ENCODE measurements at regions not wholly inside any gene's neighbourhood (a gene's known extent, or its start where the extent isn't known, plus 50 kb on each side); places are given as distances from the start of the nearest gene placed in this dataset.

DNA sequence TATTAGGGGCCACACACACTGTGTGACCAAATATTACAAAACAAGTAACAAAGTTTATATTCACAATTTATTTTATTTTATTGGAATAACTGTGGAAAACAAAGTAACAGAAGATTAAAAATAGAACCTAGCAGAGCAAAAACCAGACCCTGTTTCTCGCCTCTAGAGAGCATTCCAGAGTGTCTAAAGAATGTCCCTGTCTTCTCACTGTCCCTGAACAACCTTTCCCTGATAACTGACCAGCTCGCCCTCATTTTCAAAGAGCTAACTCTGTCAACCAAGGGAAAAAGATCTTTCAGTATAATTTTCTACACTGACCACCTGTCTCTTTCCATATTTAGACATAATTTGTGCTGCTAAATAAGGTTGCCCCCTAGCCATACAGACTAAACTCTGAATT lies 646.9 kb downstream of the USP25 start:
- no peak for DNase-seq

DNA sequence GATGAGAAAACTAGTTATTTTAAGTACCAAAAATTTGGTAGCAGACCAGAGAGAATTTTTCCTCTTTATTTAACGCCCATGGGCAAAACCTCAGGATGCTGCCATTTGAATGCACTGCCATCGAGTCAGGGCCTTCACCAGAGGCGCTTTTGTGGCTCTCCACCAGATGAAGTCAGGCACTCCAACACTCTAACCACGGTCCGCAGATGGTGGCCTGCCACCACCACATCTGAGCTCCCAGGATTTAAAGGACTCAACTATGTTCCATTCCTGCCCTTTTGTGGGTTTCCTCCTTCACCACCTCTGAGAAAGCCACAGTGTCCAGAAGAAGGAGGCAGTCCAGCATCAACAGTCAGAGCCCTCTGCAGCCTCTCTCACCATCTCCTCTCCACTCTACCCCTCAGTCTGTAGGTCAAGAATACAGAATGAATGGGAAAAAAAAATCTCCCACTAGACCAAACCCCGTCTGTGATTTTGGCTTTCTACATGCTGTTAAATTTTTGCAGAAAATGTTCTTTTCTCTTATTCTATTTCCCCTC lies 647.4 kb downstream of the USP25 start:
- no peak for DNase-seq

DNA sequence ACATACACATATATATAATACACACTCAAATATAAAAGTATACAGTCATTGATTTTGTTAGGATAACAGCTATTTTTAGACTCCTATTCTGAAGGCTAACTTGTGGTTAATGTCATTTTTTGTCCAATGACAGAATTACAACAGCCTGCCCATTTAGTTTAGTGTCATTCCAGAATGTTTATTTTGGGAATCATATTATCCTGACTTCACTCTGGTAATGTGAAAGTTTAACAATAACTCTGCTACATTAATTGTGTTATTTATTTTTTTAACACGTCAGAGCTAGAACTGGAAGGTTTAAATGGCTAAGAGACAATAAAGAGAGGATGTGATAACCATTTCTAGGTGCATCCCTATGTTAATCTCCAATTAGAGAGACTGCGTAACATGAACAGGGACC lies 648.1 kb downstream of the USP25 start:
- DNase-seq, result no peak

DNA sequence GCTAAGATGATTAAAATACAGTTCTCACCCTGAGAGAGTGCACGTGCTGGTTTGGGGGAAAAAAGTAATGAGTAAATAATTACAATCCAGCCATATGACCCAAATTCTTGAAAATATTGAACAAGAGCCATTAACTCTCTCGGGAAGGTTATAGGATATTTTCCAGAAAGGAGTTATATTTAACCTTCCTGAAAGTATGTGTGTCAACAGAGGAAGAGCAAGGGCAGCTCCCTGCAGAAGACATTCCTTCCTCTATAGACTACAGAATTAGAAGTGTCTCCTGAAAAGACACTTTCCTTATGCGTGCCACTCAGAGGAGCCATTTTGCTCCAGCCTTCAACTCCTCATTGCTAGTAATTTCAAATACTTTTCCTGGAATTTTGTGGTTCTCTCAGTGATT lies 648.7 kb downstream of the USP25 start:
- DNase-seq, result no peak

DNA sequence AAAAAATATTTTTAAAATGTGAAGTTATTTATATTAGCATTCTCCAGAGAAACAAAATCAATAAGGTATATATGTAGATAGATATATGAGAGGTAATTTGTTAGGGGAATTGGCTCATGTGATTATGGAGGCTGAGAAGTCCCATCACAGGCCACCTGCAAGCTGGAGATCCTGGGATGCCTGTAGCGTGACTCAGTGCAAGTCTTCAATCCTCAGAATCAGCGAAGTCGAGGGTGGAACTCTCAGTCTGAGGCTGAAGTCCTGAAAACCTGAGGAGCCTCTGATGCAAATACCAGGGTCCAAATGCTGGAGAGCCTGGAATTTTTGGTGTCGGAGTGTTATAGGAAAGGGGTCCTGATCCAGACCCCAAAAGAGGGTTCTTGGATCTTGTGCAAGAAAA lies 658.5 kb downstream of the USP25 start:
- no peak for DNase-seq

DNA sequence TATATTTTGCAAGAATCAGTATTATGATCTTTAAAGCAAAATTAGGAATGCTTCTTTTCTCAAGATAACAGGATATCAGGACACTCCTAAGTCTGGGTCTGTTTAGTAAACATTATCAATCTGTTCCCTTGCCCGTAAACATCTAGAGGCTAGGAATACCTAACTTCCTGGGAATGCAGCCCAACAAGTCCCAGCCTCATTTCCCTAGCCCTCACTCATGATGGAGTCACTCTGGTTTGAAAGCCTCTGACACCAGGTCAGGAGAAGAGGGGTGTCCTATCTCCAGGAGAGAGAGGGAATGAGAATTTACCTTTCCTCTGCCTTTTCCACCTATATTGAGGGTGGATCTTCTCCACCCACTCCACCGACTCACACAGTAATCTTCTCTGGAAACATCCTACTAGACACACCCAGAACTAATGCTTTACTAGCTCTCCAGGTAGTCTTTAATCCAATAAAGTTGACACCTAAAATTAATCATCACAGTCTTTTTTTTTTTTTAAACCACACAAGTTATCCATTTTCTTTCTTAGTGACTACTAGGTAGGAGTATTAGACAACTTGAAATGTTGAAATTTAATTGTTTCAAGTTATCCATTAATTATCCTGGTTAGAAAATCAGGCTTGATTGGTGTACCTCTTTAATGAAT lies 659.3 kb downstream of the USP25 start:
- DNase-seq, result no peak

DNA sequence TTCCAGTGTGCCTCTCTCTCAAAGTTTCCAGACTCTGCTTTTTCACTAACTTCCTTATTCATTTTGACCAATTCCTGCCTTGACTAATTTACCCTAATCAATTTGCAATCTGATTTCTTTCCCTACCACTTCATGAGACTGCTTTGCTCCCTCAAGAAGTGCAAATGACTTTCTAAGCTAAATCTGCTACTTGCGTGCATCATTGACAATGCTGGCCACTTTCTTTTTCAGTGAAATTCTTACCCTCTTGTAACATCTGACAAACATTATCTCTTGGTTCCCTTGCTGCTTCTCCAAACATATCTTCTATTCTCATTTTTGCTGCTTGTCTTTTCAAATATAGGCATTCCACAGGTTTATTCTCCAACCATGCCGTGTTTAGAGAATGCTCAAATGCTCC lies 659.9 kb downstream of the USP25 start:
- DNase-seq, result no peak

DNA sequence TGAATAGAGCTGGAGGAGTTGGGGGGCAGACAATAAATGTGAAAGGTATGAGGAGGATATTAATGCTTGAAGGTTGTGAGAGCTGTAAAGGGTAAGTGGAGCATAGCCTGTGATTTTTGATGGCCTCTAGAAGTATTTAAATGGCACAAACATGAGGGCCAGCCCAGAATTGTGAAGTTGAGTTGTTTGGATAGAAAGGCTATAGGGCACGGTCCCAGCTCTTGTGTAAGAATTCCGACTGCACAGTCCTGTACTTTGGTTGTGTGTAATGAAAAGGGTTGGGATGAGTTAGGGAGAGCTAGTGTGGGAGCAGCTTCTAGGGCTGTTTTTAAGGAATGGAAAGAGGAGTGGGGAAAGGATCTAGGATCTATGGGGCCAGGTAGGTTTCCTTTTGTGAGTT lies 665.5 kb downstream of the USP25 start:
- DNase-seq, result no peak

DNA sequence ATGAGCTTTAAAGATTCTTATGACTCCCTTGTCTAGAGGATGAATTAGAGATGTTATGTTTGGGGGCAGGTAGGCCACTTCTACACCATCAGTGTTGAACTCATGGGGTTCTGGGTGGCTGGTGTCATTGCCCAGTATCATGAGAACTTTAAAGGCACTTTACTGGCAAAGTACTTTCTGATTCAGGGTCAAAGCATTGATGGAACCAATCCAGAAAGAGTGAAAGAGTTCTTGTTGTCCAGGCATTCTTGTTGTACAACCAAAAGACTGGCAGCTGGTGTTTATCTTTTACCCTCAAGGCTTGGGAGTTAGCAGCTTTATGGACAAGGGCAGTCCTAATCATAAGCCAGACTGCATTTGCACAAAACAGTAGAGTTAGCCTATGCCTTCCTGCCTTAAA lies 673.0 kb downstream of the USP25 start:
- DNase-seq, result no peak

DNA sequence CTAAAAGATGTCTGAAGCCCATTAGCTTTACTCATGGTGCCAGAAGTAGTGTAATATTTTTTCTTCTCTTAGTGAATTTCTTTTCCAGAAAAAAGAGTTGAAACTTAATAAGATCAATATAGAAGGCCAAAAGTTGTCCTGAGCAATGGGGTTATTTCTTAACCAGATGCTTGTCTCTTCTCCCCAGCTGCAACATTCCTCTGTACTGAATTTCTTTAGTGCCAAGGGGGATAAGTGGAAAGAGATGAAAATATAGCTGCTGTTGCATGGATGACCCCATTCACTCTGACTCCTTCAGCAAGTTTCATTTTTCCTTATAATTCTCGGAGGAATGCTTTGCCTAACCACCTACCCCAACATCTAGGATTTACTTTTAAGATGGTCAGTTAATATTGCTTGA lies 675.0 kb downstream of the USP25 start:
- no peak for DNase-seq

DNA sequence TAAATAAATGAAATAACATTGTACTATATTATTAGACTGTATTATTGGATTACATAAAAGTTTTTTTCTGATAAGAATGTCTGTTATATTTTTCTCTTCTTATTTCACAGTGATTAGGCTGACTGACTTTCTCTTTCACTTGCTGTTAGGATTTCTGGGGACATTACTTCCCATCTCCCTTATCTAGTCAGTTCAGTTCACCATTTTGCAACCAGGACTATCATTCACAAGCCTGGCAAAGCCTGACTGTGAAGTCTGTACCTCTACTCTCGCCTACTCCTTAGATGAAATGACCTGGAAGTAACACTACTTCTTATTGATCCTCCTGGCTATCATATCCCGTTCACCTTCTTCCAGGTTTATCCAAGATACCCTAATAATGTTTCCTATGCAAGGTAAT lies 676.6 kb downstream of the USP25 start:
- no peak for DNase-seq

DNA sequence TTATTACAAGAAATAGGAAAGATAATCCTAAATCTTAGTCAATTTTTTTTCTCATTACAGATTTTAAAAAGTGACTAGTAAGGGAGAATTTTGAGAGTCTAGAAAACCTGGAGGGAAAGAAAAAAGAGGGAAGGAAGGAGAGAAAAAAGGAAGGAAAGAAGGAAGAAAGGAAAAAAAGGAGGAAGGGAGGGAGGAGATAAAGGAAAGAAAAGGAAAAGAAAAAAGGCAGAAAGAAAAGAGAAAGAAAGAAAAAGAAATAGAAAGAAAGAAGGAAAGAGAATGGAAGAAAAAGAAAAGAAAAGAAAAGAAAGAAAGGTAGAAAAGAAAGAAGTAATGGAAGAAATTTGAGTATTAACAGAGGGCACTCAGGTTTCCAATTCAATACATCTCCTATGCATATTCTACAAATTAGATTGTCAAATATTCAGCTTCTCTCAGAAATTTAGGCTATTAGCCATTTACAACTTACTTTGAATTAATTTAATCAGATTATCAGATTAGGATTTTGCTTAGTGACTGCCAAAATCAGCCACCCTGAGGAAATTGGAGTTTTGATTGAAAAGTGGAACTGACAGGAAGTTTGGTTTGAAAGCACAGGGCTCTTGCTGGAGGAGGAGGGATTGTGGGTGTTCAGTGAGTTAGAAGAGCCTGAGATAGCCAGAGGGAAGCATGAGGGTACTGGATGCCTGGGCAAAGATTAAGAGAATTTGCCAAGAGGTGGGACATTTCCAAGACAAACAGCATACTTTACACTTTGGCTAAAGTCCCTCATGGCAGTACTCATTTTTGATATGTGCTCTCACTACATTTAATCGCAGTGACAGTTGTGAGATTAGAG lies 677.8 kb downstream of the USP25 start:
- peak; percentile 57 for DNase-seq

DNA sequence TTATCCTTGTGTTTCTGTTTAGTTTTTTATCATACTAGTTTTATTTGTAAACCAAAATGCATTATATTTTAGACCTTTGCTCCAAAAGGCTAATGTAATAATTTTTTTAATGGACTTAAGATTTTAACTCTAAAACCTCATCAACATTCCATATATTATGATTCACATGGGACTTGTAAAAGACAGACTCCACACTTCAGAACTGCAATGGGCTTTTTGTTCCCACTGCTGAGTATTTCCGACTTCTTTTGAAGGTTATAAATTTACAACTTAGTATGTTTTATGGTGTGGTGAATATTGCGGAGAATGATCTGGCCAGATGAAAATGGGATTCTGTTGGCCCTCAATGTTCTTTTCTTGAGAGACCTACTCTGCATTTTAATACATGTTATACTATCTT lies 678.5 kb downstream of the USP25 start:
- no peak for DNase-seq

DNA sequence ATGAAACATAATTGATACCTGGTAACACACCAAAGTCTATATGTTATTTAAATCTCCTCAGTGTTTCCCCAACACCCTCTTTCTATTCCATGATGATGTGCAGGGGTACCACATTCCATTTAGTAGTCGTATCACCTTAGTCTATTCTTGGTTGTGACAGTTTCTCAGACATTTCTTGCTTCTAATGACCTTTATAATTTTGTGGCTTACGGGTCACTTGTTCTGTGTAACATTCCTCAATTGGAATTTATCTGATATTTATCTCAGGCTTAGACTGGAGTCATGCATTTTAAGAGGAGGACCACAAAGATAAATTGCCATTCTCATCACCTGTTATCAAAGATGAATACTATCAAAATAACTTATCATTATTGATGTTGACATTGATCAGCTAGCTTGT lies 679.6 kb downstream of the USP25 start:
- peak; percentile 53 for DNase-seq

DNA sequence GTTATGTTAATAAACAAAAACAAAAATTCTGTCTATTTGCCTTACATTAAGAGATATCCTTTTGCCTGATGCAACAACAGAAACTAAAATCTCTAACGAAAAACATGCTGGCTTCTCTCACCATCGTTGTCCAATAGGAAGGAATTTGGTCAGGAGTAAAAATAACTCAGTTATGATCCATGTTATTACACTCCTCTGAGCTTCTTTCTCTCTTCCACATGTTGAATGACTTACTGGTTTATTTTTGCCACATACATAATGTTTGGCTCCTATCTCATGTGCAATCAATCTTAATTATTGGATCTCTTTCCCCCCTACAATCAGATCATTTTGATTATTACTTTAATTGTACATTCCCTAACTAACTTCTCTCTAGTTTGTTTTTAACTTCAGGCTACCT lies 688.4 kb downstream of the USP25 start:
- no peak for DNase-seq

DNA sequence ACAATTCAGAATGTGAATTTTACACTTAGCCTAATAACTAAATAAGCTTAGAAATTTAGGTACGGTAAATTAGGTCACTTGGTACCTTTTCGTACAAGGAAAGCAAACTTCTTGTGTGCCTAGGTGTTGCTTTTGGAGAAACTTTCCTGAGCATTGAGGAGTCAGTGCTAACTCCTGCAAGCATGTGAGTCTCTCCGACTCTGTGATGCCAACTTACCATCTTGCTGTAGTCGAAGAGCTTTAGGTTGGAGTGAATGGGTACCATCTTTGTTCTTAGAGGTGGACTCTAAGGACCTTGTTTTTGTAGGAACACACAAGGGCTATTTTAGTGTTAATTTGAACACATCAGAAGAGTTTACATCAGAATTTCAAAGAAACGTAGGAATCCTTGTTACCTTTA lies 688.9 kb downstream of the USP25 start:
- DNase-seq, result no peak

DNA sequence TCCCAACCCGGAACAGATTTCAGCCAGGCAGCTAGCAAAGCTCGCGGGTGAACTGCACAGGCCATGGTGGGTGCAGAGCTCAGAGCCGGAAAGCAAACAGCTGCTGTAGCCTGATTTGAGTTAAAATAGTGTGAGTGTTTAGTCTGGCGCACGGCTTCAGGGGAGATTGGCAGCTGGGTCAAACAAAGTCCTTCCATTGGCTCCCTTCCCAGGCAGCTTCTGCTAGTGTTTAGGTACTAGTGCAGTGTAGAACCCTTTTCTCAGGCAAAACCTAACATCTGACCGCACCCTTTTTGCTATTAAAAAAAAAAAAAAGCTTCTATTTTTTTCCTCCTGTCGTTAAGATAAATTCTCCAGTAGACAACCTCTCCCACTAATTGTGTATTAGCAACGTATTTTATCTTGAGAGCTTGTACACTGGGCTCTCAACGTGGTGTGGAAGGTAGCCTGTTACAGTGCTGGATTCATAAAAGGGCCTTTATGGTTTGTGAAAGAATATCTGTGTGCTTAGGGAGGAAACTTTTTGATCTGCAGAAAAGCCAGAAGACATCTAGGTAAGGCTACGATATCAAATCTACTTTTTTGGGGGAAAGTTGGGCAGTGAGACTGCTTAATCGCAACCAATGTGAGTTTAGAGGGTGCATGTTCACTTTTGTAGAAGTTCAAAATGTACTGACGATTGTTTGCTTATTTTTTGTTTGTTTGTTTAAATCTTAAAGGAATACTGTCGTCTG lies 689.6 kb downstream of the USP25 start:
- DNase-seq, result peak; percentile 88

DNA sequence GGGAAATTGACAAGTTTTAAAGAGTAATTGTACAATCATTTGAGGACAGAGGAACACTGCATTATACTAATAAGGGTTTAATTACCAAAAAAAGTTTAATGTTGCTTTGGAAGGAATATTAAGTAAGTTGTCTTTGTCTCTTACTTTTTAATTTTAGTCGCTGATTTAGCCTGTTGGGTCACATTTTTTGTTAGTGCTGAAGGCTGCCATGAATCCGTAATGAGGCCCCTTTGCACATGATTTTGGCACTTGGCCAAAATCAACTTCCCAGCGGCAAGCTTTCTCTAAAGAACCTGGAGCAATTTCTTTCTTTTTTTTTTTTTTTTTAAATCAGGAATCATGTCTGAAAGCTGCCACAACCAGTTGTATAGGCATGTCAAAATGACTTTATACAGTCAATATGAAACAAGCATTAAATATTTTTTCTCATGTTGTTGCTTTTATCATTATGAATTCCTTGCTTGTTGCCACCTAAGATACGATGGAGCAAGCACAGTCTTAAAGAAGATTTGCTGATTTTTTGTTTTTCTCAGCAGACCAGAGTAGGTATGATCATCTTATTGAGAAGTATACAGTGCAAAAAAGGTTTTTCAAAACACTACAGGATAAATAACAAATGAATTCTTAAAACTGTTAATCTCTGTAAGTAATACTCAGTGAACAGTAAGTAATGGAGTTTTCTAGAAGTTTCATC lies 690.4 kb downstream of the USP25 start:
- peak; percentile 85 for DNase-seq

DNA sequence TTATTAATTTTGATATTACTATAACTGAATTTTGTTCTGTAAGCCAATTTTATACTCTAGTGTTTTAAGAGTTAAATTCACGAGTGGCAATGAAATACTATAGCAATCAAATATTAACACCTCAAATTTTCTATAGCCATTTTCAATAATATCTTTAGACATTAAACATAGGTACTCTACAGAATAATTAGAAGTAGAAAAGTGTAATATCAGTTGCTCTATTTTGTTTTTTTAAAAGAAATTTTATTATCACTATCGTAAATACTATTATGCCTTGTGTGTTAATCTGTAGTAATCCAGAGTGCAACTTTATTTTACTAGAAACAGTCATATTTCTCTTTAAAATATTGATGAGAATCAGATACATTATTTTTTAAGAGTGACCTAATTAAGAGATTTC lies 691.2 kb downstream of the USP25 start:
- no peak for DNase-seq

DNA sequence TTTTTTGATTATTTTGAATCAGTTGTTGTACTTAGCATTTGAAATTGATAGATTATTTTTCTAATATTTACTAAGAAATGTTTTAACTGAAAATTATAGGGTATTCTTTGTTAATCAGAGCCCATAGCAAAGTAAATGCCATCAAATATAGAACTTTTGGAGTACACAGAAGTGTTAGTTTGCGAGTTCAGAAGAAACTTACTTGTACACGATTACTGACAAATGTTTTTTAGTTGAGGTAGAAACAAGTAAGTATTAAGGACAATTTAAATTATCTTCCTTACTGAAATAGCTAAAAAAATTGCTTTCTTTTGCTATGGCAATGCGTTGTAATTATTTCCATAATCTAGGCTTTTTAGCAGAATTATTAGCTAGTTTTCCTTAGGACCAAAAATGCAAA lies 692.2 kb downstream of the USP25 start:
- DNase-seq, result no peak

DNA sequence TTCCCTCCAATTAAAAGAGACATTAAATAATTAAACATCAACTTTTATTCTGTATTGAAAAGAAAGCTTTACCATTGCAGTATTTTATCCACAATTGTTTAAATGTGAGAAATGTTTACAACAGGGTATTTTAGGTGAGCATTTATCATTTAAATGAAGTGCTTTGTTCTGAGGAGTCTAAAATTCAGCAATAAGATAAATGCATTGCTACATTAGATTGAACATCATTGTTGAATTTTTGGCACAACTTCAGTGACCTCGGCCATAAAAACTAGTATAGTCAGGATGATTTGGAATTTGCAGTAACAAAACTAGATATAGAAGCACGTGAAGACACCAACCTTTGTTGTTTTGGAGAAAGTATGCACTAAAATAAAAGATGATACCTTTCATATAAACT lies 692.9 kb downstream of the USP25 start:
- DNase-seq, result no peak

DNA sequence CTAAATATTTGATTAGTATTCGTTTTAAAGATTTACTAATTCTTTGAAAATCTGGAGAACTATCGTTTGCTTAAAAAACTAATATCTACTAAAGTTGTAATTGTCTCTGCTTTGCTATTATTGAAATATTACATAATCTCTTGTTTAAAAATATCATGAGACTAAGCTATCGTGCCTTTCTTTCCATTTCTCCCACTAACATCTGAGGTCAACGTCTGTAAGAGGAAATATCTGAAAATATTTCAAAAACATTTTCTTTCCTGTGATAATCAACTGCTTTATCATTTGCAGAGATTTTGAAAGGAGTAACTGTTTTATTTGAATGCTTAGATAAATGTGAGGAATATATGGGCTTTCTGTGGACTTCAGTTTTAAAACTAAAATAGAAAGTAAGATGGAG lies 694.1 kb downstream of the USP25 start:
- DNase-seq, result no peak

DNA sequence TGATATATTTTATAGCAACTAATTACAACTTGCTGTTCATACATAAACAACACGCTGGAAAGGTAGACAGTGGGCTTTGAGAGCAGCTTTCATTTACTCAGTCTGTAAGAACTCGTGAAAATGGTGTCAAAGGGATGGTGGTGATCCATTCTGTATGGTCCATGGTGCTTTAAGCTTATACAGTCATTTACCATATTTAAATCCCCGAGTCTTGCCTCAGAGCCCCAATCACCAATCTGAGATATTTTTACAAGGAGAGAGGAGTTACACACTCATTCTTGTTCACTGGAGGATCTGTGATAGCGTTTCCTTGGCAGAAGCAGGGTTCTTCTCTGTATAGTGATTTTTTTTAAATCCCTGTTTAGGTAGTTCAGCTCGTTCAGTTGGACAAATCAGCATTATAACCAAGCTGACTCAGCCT lies 694.6 kb downstream of the USP25 start:
- DNase-seq, result no peak

Data from eye (tissue), 1 donor.